ENCODE measurements at regions not wholly inside any gene's neighbourhood (a gene's known extent, or its start where the extent isn't known, plus 50 kb on each side); places are given as distances from the start of the nearest gene placed in this dataset.
"Not testable (repeated sequence)": the region's sequence is repeated elsewhere in the genome, so short reads cannot be mapped to it uniquely, and the experiment has no call there.

GRCh38 chr15:69769336-69769735 is 316.7 kb downstream of the RPLP1 start:
- DNase-seq (ENCODE audit: low read depth) = not testable (repeated sequence)

GRCh38 chr15:69774258-69774657 is 321.6 kb downstream of the RPLP1 start:
- DNase-seq (ENCODE audit: low read depth) = not testable (repeated sequence)

- not testable (repeated sequence) for DNase-seq (ENCODE audit: low read depth)
These were observed 322.1 kb downstream of the RPLP1 start for GRCh38 chr15:69774711-69775110.

GRCh38 chr15:69777356-69777755 is 320.4 kb downstream of the TLE3 start:
- no peak for DNase-seq (ENCODE audit: low read depth)

- peak; percentile 47 for DNase-seq (ENCODE audit: low read depth)
These were observed 317.3 kb downstream of the TLE3 start for GRCh38 chr15:69780374-69780773.

GRCh38 chr15:69780981-69781380 is 316.7 kb downstream of the TLE3 start:
- peak; percentile 51 for DNase-seq (ENCODE audit: low read depth)

- no peak for DNase-seq (ENCODE audit: low read depth)
These were observed 316.1 kb downstream of the TLE3 start for GRCh38 chr15:69781411-69782125.

- no peak for DNase-seq (ENCODE audit: low read depth)
These were observed 315.5 kb downstream of the TLE3 start for GRCh38 chr15:69782139-69782658.

- DNase-seq (ENCODE audit: low read depth) = no peak
These were observed 314.9 kb downstream of the TLE3 start for GRCh38 chr15:69782809-69783208.

GRCh38 chr15:69783211-69783610 is 314.5 kb downstream of the TLE3 start:
- no peak for DNase-seq (ENCODE audit: low read depth)

GRCh38 chr15:69784798-69785566 is 312.7 kb downstream of the TLE3 start:
- DNase-seq (ENCODE audit: low read depth) = peak; percentile 71

GRCh38 chr15:69786136-69786701 is 311.5 kb downstream of the TLE3 start:
- DNase-seq (ENCODE audit: low read depth) = no peak

GRCh38 chr15:69787791-69788190 is 309.9 kb downstream of the TLE3 start:
- no peak for DNase-seq (ENCODE audit: low read depth)

GRCh38 chr15:69789648-69790393 is 307.9 kb downstream of the TLE3 start:
- no peak for DNase-seq (ENCODE audit: low read depth)

GRCh38 chr15:69790632-69791031 is 307.1 kb downstream of the TLE3 start:
- no peak for DNase-seq (ENCODE audit: low read depth)

- no peak for DNase-seq (ENCODE audit: low read depth)
These were observed 304.9 kb downstream of the TLE3 start for GRCh38 chr15:69792823-69793222.

- no peak for DNase-seq (ENCODE audit: low read depth)
These were observed 304.3 kb downstream of the TLE3 start for GRCh38 chr15:69793431-69793780.

GRCh38 chr15:69793781-69794451 is 303.8 kb downstream of the TLE3 start:
- DNase-seq (ENCODE audit: low read depth) = no peak

GRCh38 chr15:69794645-69795469 is 302.9 kb downstream of the TLE3 start:
- peak; percentile 55 for DNase-seq (ENCODE audit: low read depth)

- DNase-seq (ENCODE audit: low read depth) = no peak
These were observed 302.1 kb downstream of the TLE3 start for GRCh38 chr15:69795601-69796000.
